Activated CD8-positive, alpha-beta T cell treated with anti-CD3 and anti-CD28 coated beads for 36 hours (primary cell): ENCODE measurements at regions not wholly inside any gene's neighbourhood (a gene's known extent, or its start where the extent isn't known, plus 50 kb on each side); places are given as distances from the start of the nearest gene placed in this dataset.

Source experiments
- ATAC-seq: fragments of 200-7000 bp; cut with Tn5 transposase; one replicate; pipeline ENCODE4 v1.10.0; 2021; ENCODE audit warnings: mild to moderate bottlenecking, moderate library complexity
- CTCF ChIA-PET: fragments of 350-600 bp; sonication (Branson Sonifier 250); formaldehyde crosslinking; loops from one replicate; lab custom pipeline; 2021; ENCODE audit warnings: antibody characterized with exemption; lab: Charles Lee
- POLR2A ChIA-PET: fragments of 350-600 bp; sonication (Branson Sonifier 250); formaldehyde crosslinking; loops from one replicate; lab custom pipeline; 2021; ENCODE audit warnings: antibody characterized with exemption; lab: Charles Lee
- DNase-seq: peaks from one replicate; pipeline ENCODE4 v3.0.0-alpha.2; 2020
- H3K27ac Mint-ChIP-seq: one replicate; pipeline ENCODE4 v1.8.0; 2021; ENCODE audit warnings: mild to moderate bottlenecking, mixed read lengths
- H3K27me3 Mint-ChIP-seq: one replicate; pipeline ENCODE4 v1.8.0; 2021; ENCODE audit warnings: mixed read lengths
- H3K36me3 Mint-ChIP-seq: one replicate; pipeline ENCODE4 v1.8.0; 2021; ENCODE audit warnings: low read depth, mixed read lengths
- H3K4me1 Mint-ChIP-seq: one replicate; pipeline ENCODE4 v1.8.0; 2021; ENCODE audit warnings: low read depth, mixed read lengths
- H3K4me3 Mint-ChIP-seq: one replicate; pipeline ENCODE4 v1.8.0; 2021; ENCODE audit warnings: mild to moderate bottlenecking, moderate library complexity, mixed read lengths
- H3K9me3 Mint-ChIP-seq: one replicate; pipeline ENCODE4 v1.8.0; 2021; ENCODE audit warnings: mixed read lengths
- CTCF ChIP-seq: fragments of 200-600 bp; IDR thresholded peaks from one replicate; pipeline ENCODE4 v1.8.0; 2022; ENCODE audit warnings: antibody characterized with exemption, mild to moderate bottlenecking
- intact Hi-C: fragments of 100-400 bp; cut with micrococcal nuclease; formaldehyde crosslinking; loops from one replicate; pipeline ENCODE4 v1.10.0; 2022

GRCh38 chr16:8493972-8494371 lies 96.3 kb downstream of the TMEM114 start:
- ChIA-PET CTCF (no interaction called here), POLR2A (interaction anchor here (0.6 kb wide), 1 partner anchor 1005 kb away, joined by 3 read pairs; no protein-coding TSS in a partner anchor)
- no peaks in the 10 kb centered on the region for H3K36me3 Mint-ChIP-seq
- intact Hi-C loops: no loop called here
- TF ChIP-seq CTCF: no peak
- H3K27ac Mint-ChIP-seq: no peak overlapping the region
- no peaks in the 10 kb centered on the region for H3K27me3 Mint-ChIP-seq
- no peaks in the 10 kb centered on the region for H3K4me1 Mint-ChIP-seq
- ATAC-seq (no peak), DNase-seq (no peak)
- H3K9me3 Mint-ChIP-seq: peaks cover 3% of the 10 kb centered on the region
- no peak overlapping the region for H3K4me3 Mint-ChIP-seq

GRCh38 chr16:8492690-8493089 lies 97.6 kb downstream of the TMEM114 start:
- no peak for ATAC-seq
- no peaks in the 10 kb centered on the region for H3K36me3 Mint-ChIP-seq
- H3K27me3 Mint-ChIP-seq: no peaks in the 10 kb centered on the region
- no peak for TF ChIP-seq CTCF
- ChIA-PET POLR2A (no interaction called here), CTCF (no interaction called here)
- H3K4me1 Mint-ChIP-seq: no peaks in the 10 kb centered on the region
- H3K4me3 Mint-ChIP-seq: no peak overlapping the region
- intact Hi-C loops: no loop called here
- no peak for DNase-seq
- H3K9me3 Mint-ChIP-seq: peaks cover 3% of the 10 kb centered on the region
- no peak overlapping the region for H3K27ac Mint-ChIP-seq

GRCh38 chr16:8489580-8489979 lies 100.7 kb downstream of the TMEM114 start:
- TF ChIP-seq CTCF: no peak
- H3K9me3 Mint-ChIP-seq: no peaks in the 10 kb centered on the region
- intact Hi-C loops: no loop called here
- no peaks in the 10 kb centered on the region for H3K27me3 Mint-ChIP-seq
- ATAC-seq (no peak), DNase-seq (no peak)
- H3K4me1 Mint-ChIP-seq: no peaks in the 10 kb centered on the region
- H3K36me3 Mint-ChIP-seq: no peaks in the 10 kb centered on the region
- no peak overlapping the region for H3K27ac Mint-ChIP-seq
- ChIA-PET CTCF (interaction anchor here (0.6 kb wide), 1 partner anchor 1719 kb away, joined by 3 read pairs; no protein-coding TSS in a partner anchor), POLR2A (no interaction called here)
- no peak overlapping the region for H3K4me3 Mint-ChIP-seq

DNA sequence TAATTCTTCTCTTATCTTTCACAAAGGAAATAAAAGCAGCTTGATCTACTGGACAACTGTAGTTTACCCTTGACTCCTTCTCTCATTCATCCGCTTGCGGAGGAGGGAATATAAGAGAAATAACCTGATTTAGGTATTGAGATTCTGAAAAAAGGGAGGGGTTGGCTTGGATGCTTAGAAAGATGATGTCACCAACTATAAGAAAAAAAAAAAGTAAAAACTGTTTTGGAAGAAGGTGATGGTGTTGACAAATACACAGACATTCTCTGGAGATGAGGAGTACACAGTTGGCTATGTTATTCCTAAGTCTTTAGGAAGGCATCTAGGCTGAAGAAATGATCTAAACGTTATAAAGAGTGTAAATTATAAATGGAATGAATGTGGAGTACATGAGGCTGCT lies 103.3 kb downstream of the TMEM114 start:
- Mint-ChIP-seq H3K36me3 (no peaks in the 10 kb centered on the region), H3K4me3 (no peak overlapping the region), H3K27me3 (no peaks in the 10 kb centered on the region), H3K27ac (no peak overlapping the region), H3K9me3 (no peaks in the 10 kb centered on the region), H3K4me1 (no peaks in the 10 kb centered on the region)
- ChIA-PET CTCF (no interaction called here), POLR2A (no interaction called here)
- TF ChIP-seq CTCF: no peak
- intact Hi-C loops: no loop called here
- no peak for DNase-seq
- ATAC-seq: no peak

GRCh38 chr16:8483396-8483795 lies 106.9 kb downstream of the TMEM114 start:
- DNase-seq: no peak
- H3K4me1 Mint-ChIP-seq: no peaks in the 10 kb centered on the region
- no peaks in the 10 kb centered on the region for H3K27me3 Mint-ChIP-seq
- ATAC-seq: no peak
- H3K4me3 Mint-ChIP-seq: no peak overlapping the region
- no peak overlapping the region for H3K27ac Mint-ChIP-seq
- intact Hi-C loops: no loop called here
- H3K9me3 Mint-ChIP-seq: no peaks in the 10 kb centered on the region
- no peaks in the 10 kb centered on the region for H3K36me3 Mint-ChIP-seq
- no peak for TF ChIP-seq CTCF
- POLR2A ChIA-PET: no interaction called here
- CTCF ChIA-PET: no interaction called here
